ENCODE measurements at regions not wholly inside any gene's neighbourhood (a gene's known extent, or its start where the extent isn't known, plus 50 kb on each side); places are given as distances from the start of the nearest gene placed in this dataset.

DNA sequence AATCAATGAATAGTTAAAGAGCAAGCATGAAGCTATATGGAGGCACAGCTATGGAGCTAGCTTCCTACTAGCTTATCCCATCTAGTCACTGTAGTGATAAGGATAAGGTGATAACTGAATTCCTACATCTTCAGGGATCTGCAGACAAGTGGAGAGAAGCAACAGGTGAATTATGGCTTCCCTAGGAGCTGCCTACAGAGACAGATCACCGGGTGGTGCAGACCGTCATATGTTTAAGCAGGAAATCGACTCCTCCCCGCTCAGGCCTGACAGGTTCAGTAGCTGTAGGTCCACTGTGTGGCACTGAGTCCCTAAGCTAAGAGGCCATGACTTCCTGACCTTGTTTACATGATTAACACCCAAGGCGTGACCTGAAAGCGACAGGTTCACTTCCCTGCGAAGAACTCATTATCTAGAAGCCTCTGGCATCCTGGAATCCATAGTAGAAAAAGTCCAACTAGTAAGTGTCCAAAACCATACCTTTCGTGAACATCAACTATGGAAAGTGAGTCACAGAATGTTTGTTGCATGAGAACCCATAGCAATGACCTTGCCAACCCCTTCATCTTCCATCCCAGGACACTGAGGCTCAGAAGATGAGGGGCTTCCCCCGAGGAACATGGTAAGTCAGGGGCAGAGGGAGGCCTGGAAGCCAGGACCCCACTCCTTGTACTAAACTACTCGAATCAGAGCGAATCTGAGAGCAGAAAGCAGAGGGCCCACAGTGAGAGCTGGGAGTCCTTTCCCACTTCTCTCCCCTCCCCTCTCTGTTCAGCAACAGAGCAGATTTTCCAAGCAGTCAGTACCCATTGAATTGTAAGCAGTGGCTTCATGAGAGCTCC, 75.4 kb upstream of the CCND2 start:
- TF ChIP-seq, protein P1, sequence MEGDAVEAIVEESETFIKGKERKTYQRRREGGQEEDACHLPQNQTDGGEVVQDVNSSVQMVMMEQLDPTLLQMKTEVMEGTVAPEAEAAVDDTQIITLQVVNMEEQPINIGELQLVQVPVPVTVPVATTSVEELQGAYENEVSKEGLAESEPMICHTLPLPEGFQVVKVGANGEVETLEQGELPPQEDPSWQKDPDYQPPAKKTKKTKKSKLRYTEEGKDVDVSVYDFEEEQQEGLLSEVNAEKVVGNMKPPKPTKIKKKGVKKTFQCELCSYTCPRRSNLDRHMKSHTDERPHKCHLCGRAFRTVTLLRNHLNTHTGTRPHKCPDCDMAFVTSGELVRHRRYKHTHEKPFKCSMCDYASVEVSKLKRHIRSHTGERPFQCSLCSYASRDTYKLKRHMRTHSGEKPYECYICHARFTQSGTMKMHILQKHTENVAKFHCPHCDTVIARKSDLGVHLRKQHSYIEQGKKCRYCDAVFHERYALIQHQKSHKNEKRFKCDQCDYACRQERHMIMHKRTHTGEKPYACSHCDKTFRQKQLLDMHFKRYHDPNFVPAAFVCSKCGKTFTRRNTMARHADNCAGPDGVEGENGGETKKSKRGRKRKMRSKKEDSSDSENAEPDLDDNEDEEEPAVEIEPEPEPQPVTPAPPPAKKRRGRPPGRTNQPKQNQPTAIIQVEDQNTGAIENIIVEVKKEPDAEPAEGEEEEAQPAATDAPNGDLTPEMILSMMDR (IDR thresholded peaks at IDR 0.05 in 2 of 3, conservative IDR thresholded peaks at IDR 0.05 in 1 of 3; ENCODE audit: borderline replicate concordance in 1 of 3, insufficient read depth in 1 of 3, low read depth in 2 of 3, low read length in 2 of 3): no peak
- TF ChIP-seq, protein P2, sequence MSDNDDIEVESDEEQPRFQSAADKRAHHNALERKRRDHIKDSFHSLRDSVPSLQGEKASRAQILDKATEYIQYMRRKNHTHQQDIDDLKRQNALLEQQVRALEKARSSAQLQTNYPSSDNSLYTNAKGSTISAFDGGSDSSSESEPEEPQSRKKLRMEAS (IDR thresholded peaks at IDR 0.05): no peak
- TF ChIP-seq, protein P3, sequence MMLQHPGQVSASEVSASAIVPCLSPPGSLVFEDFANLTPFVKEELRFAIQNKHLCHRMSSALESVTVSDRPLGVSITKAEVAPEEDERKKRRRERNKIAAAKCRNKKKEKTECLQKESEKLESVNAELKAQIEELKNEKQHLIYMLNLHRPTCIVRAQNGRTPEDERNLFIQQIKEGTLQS (IDR thresholded peaks at IDR 0.05): no peak
- no peak for TF ChIP-seq POLR2AphosphoS5 (IDR thresholded peaks at IDR 0.05; ENCODE audit: low read depth, low read length)
- no peak for TF ChIP-seq EZH2 (IDR thresholded peaks at IDR 0.05)
- no peak for TF ChIP-seq FOSL1 (IDR thresholded peaks at IDR 0.05; ENCODE audit: low read depth)
- no peak for TF ChIP-seq POLR2A (IDR thresholded peaks at IDR 0.05; ENCODE audit: borderline replicate concordance, extremely low read depth, insufficient read depth, insufficient read length)
- no peak for TF ChIP-seq CEBPB (IDR thresholded peaks at IDR 0.05; ENCODE audit: low read depth)
- TF ChIP-seq SP1 (IDR thresholded peaks at IDR 0.05; ENCODE audit: low read depth): no peak
- TF ChIP-seq EZH2phosphoT487 (IDR thresholded peaks at IDR 0.05; ENCODE audit: borderline replicate concordance): no peak
- no peak for TF ChIP-seq RAD21 (IDR thresholded peaks at IDR 0.05; ENCODE audit: low read depth)
- TF ChIP-seq ZNF274 (IDR thresholded peaks at IDR 0.05; ENCODE audit: low read depth, low read length): no peak
- TF ChIP-seq JUND (IDR thresholded peaks at IDR 0.05): no peak
- TF ChIP-seq, protein P4, sequence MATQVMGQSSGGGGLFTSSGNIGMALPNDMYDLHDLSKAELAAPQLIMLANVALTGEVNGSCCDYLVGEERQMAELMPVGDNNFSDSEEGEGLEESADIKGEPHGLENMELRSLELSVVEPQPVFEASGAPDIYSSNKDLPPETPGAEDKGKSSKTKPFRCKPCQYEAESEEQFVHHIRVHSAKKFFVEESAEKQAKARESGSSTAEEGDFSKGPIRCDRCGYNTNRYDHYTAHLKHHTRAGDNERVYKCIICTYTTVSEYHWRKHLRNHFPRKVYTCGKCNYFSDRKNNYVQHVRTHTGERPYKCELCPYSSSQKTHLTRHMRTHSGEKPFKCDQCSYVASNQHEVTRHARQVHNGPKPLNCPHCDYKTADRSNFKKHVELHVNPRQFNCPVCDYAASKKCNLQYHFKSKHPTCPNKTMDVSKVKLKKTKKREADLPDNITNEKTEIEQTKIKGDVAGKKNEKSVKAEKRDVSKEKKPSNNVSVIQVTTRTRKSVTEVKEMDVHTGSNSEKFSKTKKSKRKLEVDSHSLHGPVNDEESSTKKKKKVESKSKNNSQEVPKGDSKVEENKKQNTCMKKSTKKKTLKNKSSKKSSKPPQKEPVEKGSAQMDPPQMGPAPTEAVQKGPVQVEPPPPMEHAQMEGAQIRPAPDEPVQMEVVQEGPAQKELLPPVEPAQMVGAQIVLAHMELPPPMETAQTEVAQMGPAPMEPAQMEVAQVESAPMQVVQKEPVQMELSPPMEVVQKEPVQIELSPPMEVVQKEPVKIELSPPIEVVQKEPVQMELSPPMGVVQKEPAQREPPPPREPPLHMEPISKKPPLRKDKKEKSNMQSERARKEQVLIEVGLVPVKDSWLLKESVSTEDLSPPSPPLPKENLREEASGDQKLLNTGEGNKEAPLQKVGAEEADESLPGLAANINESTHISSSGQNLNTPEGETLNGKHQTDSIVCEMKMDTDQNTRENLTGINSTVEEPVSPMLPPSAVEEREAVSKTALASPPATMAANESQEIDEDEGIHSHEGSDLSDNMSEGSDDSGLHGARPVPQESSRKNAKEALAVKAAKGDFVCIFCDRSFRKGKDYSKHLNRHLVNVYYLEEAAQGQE (IDR thresholded peaks at IDR 0.05; ENCODE audit: low read depth): no peak

Measured in HCT116 (cell line).